Smooth muscle cell (in vitro differentiated cells): ENCODE measurements at regions not wholly inside any gene's neighbourhood (a gene's known extent, or its start where the extent isn't known, plus 50 kb on each side); places are given as distances from the start of the nearest gene placed in this dataset.

ENCODE experiments used
- DNase-seq: peaks from one replicate; lab custom pipeline; 2025; ENCODE audit not compliant: unreplicated experiment; lab: John Stamatoyannopoulos, UW
- H2AFZ ChIP-seq: fragments of 200-600 bp; sonication (generic); 2 replicates; pipeline ENCODE4 v1.6.0; 2016; ENCODE audit warnings: antibody characterized with exemption, low read depth, mild to moderate bottlenecking
- H3F3A ChIP-seq: fragments of 200-600 bp; sonication (generic); 2 replicates; pipeline ENCODE4 v1.6.0; 2017; ENCODE audit warnings: antibody characterized with exemption, low read depth
- H3K27ac ChIP-seq: fragments of 200-600 bp; sonication (generic); 2 replicates; pipeline ENCODE4 v1.5.1; 2016; ENCODE audit warnings: low read depth, mild to moderate bottlenecking
- H3K27me3 ChIP-seq: fragments of 200-600 bp; sonication (generic); 2 replicates; pipeline ENCODE4 v1.6.1; 2016; ENCODE audit warnings: low read depth, mild to moderate bottlenecking
- H3K36me3 ChIP-seq: fragments of 200-600 bp; sonication (generic); 2 replicates; pipeline ENCODE4 v1.5.1; 2016; ENCODE audit warnings: low read depth
- H3K4me1 ChIP-seq: fragments of 200-600 bp; sonication (generic); 2 replicates; pipeline ENCODE4 v1.5.1; 2016; ENCODE audit warnings: low read depth
- H3K4me2 ChIP-seq: fragments of 200-600 bp; sonication (generic); 2 replicates; pipeline ENCODE4 v1.6.0; 2016; ENCODE audit warnings: mild to moderate bottlenecking
- H3K4me3 ChIP-seq: fragments of 200-600 bp; sonication (generic); 2 replicates; pipeline ENCODE4 v1.5.1; 2016; ENCODE audit warnings: mild to moderate bottlenecking
- H3K79me2 ChIP-seq: fragments of 200-600 bp; sonication (generic); 2 replicates; pipeline ENCODE4 v1.6.0; 2016; ENCODE audit warnings: low read depth, mild to moderate bottlenecking
- H3K9ac ChIP-seq: fragments of 200-600 bp; sonication (generic); 2 replicates; pipeline ENCODE4 v1.6.0; 2016; ENCODE audit warnings: low read depth
- H3K9me3 ChIP-seq: fragments of 200-600 bp; sonication (generic); replicated peaks from 2 replicates; pipeline ENCODE4 v1.5.1; 2016; ENCODE audit warnings: low read depth
- H4K20me1 ChIP-seq: fragments of 200-600 bp; sonication (generic); 2 replicates; pipeline ENCODE4 v1.6.0; 2016; ENCODE audit warnings: low read depth
- CTCF ChIP-seq: fragments of 200-600 bp; sonication (generic); IDR thresholded peaks from 2 replicates; pipeline ENCODE4 v1.5.1; 2017; ENCODE audit warnings: borderline replicate concordance, mild to moderate bottlenecking, antibody characterized with exemption; ENCODE audit not compliant: insufficient read depth, poor library complexity, severe bottlenecking
- WGBS: methylation state at CpG from one replicate; pipeline ENCODE4 v1.1.7; 2016; ENCODE audit warnings: low lambda C conversion rate; 5-methylcytosine and 5-hydroxymethylcytosine counted together

GRCh38 chr3:40741729-40742128 is 217.0 kb downstream of the ZNF621 start:
- Histone ChIP-seq H3K79me2 (no peaks in the 10 kb centered on the region), H3K9me3 (no peaks in the 10 kb centered on the region), H3K36me3 (no peaks in the 10 kb centered on the region), H3F3A (no peaks in the 10 kb centered on the region), H2AFZ (no peak overlapping the region), H3K27me3 (no peaks in the 10 kb centered on the region), H4K20me1 (no peaks in the 10 kb centered on the region), H3K27ac (peak overlapping the region; percentile 44), H3K4me2 (peak overlapping the region; percentile 40), H3K4me3 (no peak overlapping the region), H3K4me1 (peaks cover 8% of the 10 kb centered on the region), H3K9ac (no peak overlapping the region)
- no peak for DNase-seq
- WGBS: 5% methylated on average over 1 of the region's 1 CpG
- no peak for TF ChIP-seq CTCF

- Histone ChIP-seq H3K4me1 (peaks cover 8% of the 10 kb centered on the region), H3K4me3 (no peak overlapping the region), H3K9me3 (no peaks in the 10 kb centered on the region), H3K9ac (no peak overlapping the region), H3K36me3 (no peaks in the 10 kb centered on the region), H3K27ac (no peak overlapping the region), H2AFZ (no peak overlapping the region), H4K20me1 (no peaks in the 10 kb centered on the region), H3K4me2 (no peak overlapping the region), H3F3A (no peaks in the 10 kb centered on the region), H3K27me3 (no peaks in the 10 kb centered on the region), H3K79me2 (no peaks in the 10 kb centered on the region)
- no peak for TF ChIP-seq CTCF
- no peak for DNase-seq
- 76% methylated on average over 2 of the region's 2 CpGs for WGBS
Measured at GRCh38 chr3:40745381-40746106, 220.8 kb downstream of the ZNF621 start.

GRCh38 chr3:40751666-40752065 is 226.9 kb downstream of the ZNF621 start:
- H2AFZ ChIP-seq: no peak overlapping the region
- no peaks in the 10 kb centered on the region for H3F3A ChIP-seq
- H3K4me2 ChIP-seq: no peak overlapping the region
- H3K9ac ChIP-seq: no peak overlapping the region
- no peaks in the 10 kb centered on the region for H3K79me2 ChIP-seq
- no peak overlapping the region for H3K27ac ChIP-seq
- no peaks in the 10 kb centered on the region for H4K20me1 ChIP-seq
- H3K36me3 ChIP-seq: no peaks in the 10 kb centered on the region
- no peaks in the 10 kb centered on the region for H3K4me1 ChIP-seq
- no peaks in the 10 kb centered on the region for H3K27me3 ChIP-seq
- H3K4me3 ChIP-seq: no peak overlapping the region
- 100% methylated on average over 1 of the region's 1 CpG for WGBS
- no peak for DNase-seq
- TF ChIP-seq CTCF: no peak
- H3K9me3 ChIP-seq: no peaks in the 10 kb centered on the region

- no peaks in the 10 kb centered on the region for H3F3A ChIP-seq
- H3K4me3 ChIP-seq: no peak overlapping the region
- WGBS: 92% methylated on average over 3 of the region's 3 CpGs
- H3K9ac ChIP-seq: no peak overlapping the region
- no peaks in the 10 kb centered on the region for H3K4me1 ChIP-seq
- H3K27me3 ChIP-seq: no peaks in the 10 kb centered on the region
- no peaks in the 10 kb centered on the region for H4K20me1 ChIP-seq
- H3K9me3 ChIP-seq: no peaks in the 10 kb centered on the region
- H3K27ac ChIP-seq: no peak overlapping the region
- no peak for DNase-seq
- H3K79me2 ChIP-seq: no peaks in the 10 kb centered on the region
- H3K36me3 ChIP-seq: no peaks in the 10 kb centered on the region
- H3K4me2 ChIP-seq: no peak overlapping the region
- TF ChIP-seq CTCF: no peak
- no peak overlapping the region for H2AFZ ChIP-seq
Measured at GRCh38 chr3:40752492-40752891, 227.7 kb downstream of the ZNF621 start.
